ENCODE measurements at regions not wholly inside any gene's neighbourhood (a gene's known extent, or its start where the extent isn't known, plus 50 kb on each side); places are given as distances from the start of the nearest gene placed in this dataset.
"Not testable (repeated sequence)": the region's sequence is repeated elsewhere in the genome, so short reads cannot be mapped to it uniquely, and the experiment has no call there.

DNA sequence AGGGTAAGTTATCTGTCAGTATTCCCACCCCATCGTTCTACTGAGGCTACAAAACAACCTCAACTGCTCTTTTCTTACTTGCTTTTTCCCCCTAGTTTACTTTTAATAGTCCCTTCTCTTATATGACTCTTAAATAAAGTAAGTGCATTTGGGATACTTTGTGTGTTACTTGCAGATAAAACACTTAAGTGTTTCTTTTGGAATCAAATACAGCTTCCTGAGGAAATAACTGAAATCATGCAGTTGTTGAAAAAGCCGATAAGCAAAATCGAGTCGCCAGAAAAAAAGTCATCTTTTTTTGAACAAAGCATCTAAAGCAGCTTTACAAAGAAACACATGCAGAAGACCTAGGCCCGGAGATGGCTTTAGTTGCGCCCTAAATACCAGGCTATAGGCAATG lies 53.5 kb upstream of the EPB41L4A start:
- DNase-seq = no peak

DNA sequence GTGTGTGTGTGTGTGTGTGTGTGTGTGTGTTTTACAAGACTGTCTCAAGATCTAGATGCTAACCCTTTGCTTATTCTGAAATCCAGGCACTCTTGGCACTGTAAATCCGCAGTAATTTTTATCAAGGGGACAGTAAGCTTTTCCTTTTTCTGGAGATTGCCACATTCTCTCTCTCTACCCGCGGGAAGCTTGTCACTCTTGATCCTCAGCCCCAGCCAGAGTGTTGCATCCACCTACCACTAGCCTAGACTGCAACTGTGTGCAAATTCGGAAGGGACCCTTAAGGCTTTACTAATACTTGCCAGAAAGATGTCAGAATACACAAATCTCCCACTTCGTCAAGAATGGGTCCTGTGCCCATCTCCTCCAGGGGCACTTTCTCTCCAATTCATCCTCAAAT lies 54.9 kb upstream of the EPB41L4A start:
- no peak for DNase-seq

DNA sequence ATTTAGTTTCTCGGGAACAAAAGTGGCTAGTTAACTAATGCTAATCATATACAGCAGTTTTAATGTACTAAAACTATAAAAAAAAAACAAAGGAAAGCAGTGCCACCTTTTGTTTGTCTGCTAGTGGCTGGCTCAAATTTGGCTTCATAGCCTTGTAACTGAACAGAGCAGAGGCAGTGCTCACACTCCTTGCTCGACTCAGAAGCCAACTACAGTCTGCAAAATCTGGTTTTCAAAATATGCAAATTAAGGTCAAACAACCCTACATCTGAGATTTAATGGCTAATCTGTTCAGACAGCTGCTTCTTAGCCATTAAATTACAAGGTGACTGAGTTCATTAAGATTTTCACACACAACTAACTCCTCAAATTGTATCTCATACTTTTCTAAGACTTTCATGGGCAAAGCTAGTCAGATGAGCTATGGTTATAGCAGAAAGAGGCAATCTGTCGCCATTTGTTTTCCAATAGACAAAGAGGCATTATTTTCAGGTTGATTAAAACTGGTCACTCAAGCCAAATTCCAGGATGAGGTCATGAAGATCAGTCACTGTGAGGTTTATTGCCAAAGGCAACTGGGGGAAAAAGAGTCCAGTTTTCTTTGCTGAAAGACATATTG lies 56.8 kb upstream of the EPB41L4A start:
- DNase-seq = no peak

DNA sequence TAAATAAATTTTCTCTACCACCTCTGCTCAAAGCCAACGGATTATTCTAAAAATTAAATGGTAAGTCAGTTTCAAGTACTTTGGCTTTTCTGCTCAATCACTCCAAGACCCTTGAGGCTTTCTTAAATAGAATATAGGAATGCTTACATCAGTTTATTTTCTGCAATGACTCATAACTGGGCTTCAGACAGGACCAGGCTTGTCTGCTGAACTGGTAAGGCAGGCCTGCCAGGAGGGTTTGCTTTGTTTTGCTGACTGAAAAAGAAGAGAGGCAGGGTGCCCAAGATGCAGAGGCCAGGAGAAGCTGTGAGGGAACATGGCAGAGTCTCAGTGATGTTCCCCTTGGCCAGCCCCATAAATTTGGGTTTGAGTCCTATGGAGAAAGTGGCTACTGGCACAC lies 60.3 kb upstream of the EPB41L4A start:
- DNase-seq = no peak

DNA sequence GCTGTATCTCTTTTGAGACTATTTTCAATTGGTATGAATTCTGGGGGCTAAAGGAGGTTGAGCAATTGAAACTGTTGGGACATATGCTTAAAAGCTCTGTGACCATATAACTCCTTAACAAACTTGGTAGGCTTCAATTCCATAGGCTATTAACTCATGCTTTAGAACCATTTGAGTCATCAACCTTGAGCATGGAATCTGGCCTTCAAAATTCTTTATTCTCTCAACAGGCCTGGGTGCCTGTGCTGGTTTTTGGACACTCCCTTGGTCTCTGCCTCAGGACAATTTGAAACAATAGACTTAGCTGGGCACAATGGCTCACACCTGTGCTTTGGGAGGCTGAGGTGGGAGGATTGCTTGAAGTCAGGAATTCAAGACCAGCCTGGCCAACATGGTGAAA lies 61.4 kb upstream of the EPB41L4A start:
- DNase-seq = no peak

DNA sequence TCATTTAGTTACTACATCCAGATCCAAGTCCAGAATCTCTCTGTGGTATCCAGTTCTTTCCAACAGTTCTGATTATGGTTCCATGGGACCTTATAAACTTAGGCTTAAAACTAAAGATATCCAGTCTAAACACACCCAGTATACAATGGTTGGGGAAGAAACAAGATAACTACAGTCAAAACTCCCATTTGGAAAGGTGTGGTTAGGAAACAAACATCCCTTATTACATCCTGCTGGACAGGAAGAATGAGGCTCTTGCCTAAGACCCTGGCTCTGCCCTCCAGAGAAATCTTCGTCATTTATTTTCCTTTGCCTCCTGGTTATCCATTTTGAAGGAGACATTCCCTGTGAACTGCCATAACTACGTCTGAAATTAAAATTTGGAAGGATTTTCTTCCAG lies 64.6 kb upstream of the EPB41L4A start:
- no peak for DNase-seq

DNA sequence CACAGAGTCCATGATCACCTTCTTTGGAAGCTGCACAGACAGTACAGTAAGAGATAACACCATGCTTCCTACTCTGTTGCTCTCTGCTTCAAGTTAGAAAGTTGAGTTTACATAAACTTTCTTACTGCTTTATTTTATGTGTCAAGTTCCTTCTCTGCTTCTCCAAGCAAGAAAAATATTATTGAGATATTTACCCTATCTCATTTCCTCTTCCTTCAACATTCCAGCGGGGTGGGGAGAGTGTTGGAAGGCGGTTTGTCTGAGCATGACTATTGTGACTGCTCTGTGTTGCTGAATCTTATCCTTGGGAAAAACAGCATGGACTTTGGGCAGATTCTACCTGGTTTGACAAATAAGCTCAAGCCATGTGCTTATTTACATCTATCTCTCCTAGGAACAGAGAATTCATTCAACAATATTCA lies 66.9 kb upstream of the EPB41L4A start:
- DNase-seq = no peak

DNA sequence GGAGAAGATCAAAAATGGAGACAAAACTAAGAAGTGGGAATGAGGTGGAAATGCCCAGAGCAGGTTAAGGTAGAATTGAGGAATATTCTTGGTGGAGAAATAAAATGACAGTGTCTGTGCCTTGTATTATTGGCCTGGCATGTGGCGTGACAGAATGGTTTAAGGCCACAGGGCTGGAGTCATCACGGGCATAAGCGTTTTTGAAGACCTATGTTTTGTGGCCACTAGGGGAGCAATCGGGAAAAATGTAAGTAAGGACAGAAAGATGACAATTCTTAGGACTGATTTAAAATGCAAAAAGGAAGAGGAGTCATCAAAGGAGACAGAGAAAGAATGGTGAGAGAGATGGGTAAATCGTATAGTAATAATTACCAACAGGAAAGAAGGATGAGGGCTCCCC lies 72.2 kb upstream of the EPB41L4A start:
- DNase-seq = no peak

DNA sequence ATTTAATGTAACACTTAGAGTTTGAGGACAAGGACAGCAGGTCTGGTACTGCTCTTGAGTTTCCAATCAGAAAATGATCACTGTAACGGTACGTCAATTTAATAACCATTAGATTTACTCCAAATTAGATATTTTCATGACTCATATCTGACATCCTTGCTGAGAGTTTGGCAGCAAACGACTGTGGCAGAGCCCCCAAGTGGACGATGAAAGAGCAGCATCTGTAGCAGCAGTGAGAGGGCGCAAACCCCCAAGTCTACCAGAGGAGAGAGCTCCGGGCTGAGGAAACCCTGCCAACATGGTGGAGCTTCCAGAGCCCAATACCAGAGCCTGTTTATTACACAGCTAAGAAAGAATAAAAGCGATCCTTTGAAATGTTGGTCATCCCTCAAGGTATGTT lies 73.2 kb upstream of the EPB41L4A start:
- DNase-seq = peak; percentile 11

DNA sequence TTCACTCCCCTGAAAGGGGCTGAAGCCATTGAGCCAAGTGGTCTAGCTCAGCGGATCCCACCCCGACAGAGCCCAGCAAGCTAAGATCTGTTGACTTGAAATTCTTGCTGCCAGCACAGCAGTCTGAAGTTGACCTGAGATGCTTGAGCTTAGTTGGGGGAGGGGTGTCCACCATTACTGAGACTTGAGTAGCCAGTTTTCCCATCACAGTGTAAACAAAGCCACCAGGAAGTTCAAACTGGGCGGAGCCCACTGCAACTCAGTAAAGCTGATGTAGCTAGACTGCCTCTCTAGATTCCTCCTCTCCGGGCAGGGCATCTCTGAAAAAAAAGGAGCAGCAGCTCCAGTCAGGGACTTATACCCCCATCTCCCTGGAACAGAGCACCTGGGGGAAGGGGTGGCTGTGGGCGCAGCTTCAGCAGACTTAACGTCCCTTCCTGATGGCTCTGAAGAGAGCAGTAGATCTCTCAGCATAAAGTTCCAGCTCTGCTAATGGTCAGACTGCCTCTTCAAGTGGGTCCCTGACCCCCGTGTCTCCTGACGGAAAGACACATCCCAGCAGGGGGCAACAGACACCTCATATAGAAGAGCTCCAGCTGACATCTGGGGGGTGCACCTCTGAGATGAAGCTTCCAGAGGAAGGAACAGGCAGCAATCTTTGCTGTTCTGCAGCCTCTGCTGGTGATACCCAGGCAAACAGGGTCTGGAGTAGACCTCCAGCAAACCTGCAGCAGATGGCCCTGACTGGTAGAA lies 84.8 kb upstream of the EPB41L4A start:
- not testable (repeated sequence) for DNase-seq

DNA sequence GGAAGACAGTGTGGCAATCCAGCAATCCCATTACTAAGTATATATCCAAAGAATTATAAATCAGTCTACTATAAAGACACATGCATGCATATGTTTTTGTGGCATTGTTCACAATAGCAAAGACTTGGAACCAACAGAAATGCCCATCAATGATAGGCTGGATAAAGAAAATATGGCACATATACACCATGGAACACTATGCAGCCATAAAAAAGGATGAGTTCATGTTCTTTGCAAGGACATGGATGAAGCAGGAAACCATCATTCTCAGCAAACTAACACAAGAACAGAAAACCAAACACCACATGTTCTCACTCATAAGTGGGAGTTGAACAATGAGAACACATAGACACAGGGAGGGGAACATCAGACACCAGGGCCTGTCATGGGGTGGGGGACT lies 90.0 kb upstream of the EPB41L4A start:
- not testable (repeated sequence) for DNase-seq

DNA sequence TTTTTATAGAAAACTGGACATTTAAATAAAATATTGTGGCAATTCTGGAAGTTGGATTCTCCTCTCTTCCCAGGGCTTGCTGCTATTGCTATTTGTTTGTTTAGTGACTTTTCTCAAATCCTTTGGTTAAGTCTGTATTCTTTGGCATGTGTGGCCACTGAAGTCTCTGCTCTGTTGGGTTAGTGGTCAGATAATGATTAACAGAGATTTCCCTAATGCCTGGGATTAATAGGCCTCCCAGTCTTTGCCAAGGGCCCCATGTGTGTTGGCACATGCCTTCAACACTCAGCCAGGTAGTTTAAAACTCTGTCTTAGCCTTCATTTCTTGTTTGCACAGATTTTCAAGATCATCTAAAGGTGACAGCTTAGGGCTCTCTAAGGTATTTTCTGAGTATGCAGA lies 92.8 kb upstream of the EPB41L4A start:
- no peak for DNase-seq

DNA sequence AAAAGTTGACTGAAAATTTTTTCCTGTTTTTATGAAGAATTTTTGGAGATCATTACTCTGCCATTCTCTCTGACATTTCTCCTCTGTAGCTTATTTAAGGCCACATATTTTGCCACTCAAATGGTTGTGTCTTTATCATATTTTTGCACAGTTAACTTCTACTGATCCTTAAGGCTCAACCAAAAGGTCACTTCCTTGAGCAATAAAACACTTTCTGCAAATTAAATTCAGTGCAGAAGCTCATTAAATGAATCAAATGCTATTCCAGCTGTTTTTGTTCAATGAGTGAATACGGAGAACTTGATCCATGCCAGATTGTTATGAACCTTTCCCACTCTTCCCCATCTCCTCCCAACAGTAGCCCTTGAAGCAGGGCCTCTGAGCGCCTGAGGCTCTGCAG lies 93.8 kb upstream of the EPB41L4A start:
- DNase-seq = no peak

DNA sequence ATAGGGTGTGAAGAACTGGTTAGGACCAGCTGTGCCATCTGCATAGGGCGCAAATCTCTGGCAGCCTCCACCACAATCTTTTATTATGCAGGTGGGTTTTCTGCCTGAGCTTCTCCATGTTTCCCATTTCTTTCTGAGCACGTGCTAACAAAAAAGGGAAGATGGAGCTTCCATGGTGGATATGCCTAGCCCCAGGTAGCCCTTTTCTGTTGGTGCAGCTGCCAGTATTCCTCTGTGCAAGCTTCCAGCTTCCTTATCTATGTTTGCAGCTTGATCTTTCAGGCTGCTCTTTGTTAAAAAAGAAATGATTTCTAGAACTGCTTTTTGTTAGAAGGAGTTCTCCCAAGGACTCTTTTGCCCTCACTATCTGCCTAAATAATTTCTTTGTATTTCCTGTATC lies 95.0 kb upstream of the EPB41L4A start:
- DNase-seq = no peak

DNA sequence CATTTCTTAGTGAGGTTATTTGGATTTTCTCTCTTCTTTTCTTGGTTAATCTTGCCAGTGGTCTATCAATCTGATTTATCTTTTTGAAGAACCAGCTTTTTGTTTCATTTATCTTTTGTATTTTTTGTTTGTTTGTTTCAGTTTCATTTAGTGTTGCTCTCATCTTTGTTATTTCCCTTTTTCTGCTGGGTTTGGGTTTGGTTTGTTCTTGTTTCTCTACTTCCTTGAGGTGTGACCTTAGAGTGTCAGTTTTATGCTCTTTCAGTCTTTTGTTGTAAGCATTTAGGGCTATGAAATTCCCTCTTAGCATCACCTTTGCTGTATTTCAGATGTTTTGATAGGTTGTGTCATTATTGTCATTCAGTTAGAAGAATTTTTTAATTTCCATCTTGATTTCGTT lies 101.4 kb upstream of the EPB41L4A start:
- not testable (repeated sequence) for DNase-seq

DNA sequence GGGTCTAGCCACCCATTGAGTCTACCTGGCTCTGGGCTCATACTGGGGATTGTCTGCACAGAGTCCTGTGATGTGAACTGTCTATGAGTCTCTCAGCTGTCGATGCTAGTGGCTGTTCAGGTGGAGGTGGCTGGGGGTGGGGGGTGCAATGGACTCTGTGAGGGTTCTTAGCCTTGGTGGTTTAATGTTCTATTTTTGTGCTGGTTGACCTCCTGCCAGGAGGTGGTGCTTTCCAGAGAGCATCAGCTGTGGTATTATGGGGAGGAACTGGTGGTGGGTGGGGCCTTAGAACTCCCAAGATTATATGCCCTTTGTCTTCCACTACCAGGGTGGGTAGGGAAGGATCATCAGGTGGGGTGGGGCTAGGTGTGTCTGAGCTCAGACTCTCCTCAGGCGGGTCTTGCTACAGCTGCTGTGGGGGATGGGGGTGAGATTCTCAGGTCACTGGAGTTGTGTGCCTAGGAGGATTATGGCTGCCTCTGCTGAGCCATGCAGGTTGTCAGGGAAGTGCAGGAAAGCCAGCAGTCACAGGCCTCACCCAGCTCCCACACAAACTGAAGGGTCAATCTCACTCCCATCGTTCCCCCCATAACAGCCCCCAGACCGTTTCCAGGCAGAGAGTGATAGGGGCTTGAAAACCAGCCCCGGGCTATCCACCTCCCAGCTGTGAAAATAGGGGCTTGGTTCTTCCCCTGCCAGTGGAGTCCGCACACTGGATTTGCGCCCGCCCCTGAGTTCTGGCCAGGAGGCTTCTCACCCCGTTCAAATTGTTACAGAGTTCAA lies 104.0 kb upstream of the EPB41L4A start:
- DNase-seq = not testable (repeated sequence)

DNA sequence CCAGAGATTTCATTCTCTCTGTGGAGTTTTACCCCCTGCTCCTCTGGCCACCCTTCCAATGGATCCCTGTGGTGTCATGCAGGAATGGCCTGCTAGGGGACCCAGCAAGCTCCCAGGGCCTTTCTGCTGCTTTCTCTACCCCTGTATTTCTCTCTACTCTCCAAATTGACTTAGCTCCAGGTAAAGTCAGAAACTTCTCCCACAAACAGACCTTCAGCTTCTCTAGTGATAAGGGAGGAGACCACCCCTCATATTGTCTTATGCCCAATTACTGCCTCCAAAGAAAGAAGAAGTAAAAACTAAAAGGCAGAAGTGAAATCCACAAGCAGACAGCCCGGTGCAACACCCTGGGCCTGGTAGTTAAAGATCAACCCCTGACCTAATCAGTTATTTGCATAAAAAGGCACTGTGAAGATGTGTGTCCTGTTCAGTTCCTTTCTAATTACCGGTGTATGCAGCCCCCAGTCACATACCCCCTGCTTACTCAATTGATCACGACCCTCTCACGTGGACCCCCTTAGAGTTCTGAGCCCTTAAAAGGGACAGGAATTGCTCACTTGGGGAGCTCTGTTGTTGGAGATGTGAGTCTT lies 104.7 kb upstream of the EPB41L4A start:
- not testable (repeated sequence) for DNase-seq

DNA sequence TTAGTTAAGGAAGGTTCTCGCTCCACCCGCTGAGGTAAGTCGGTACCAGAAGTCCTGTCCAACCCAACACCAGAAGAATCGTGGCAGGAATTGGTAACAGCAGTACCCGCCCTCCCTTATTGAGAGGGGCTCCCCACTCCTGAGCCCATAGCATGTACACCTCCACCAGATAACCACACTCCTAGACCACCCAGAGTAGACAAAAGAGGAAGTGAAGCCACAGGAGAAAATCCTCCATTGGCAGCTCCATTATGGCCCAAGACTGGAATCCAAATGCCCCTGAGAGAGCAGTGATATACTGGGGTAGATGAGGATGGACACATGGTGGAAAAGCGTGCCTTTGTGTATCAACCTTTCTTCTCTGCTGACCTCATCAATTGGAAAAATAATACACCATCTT lies 106.1 kb upstream of the EPB41L4A start:
- DNase-seq = no peak

DNA sequence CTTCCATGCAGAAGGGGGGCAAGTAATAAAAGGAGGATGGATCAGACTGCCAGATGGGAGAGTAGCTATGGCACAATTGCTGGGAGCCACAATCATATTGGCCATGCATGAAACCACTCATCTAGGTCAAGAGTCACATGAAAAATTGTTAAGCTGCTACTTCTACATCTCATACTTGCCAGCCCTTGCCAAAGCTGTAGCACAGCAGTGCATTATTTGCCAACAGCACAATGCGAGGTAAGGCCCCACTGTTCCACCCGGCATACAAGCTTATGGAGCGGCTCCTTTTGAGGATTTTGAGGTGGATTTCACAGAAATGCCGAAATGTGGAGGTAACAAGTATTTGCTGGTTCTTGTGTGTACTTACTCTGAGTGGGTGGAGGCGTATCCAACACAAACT lies 109.9 kb upstream of the EPB41L4A start:
- DNase-seq = no peak

DNA sequence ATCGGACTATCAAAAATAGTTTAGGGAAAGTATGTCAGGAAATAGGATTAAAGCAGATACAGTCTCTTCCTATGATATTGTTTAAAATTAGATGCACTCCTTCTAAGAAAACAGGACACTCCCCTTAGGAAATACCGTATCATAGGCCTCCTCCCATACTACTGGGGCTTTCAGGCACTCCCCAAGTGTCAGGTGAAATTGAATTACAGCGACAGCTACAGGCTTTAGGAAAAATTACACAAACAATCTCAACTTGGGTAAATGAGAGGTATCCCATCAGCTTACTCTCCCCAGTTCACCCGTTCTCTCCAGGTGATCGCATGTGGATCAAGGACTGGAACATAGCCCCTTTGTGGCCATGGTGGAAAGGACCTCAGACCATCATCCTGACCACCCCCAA lies 110.4 kb upstream of the EPB41L4A start:
- no peak for DNase-seq

DNA sequence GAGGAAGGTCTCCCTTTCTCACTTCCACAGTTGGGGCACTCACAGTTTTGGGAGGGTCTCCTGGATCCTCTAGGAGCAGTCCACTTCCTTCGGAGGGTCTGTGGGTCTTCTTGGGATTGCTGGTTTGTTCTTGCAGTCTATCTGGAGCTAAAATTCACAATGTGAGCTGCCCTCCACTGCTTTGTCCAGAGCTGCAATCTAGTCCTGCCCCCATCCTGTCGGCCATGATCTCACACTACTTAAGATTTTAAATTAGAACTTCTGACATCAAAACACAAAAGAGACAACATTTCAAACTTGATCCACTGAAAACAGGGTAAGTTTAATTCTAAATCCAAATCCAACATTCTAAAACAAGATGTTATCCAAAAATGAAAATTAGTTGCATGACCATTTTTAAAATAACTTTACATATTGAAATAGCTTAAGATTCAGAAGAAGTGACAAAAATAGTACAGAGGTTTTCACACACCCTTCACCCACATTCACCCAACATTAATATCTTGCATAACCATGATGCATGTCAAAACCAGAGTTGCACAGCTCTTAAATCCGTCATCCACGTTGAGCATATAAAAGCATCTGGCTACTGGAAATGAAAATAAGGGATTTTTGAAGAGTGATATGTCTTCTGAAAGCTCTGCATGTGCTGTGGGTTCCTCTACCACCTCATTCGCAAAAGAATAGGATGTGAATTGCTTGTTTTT lies 113.7 kb upstream of the EPB41L4A start:
- no peak for DNase-seq

DNA sequence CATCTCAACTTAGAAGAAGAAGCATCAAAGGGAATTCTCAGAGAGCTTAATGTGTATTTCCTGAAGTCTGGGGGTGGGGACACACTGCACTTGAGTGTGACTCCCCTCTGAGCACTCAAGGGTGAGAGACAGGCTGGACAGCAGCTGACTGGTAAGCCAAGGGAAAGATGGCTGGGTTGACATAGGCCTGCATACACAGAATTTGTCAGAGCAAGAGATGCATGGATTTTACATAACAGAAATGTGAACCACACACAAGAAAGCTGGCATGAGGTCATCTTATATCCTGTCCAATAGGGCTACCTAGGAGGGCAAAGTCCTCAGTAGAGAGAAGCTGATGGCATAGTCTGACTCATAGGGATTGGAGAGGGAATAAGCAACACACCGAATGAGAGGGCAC lies 114.3 kb upstream of the EPB41L4A start:
- DNase-seq = no peak

DNA sequence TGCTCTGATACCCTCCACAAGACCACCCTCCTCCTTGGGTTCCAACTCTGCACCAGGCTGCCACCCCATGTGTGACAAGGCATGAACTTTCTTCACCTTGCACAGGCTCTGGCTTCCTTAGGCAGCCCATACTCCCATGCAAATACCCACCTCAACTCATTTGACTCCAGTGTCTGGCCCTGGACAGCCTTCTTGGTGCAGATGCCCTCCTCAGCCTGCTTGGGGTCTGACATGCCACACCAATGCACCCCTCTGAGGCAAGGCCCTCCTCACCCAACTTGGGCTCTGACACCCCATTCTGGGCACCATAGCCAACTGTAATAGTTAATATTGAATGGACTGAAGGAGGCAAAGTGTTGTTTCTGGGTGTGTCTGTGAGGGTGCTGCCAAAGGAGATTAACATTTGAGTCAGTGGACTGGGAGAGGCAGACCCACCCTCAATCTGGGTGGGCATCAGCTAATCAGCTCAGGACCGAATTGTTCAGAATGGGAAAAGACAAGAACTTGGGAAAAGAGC lies 115.0 kb upstream of the EPB41L4A start:
- DNase-seq = no peak
